ENCODE measurements at regions not wholly inside any gene's neighbourhood (a gene's known extent, or its start where the extent isn't known, plus 50 kb on each side); places are given as distances from the start of the nearest gene placed in this dataset.
A peak's percentile ranks its signal among the peaks of the same experiment; 100 is the strongest.

DNA sequence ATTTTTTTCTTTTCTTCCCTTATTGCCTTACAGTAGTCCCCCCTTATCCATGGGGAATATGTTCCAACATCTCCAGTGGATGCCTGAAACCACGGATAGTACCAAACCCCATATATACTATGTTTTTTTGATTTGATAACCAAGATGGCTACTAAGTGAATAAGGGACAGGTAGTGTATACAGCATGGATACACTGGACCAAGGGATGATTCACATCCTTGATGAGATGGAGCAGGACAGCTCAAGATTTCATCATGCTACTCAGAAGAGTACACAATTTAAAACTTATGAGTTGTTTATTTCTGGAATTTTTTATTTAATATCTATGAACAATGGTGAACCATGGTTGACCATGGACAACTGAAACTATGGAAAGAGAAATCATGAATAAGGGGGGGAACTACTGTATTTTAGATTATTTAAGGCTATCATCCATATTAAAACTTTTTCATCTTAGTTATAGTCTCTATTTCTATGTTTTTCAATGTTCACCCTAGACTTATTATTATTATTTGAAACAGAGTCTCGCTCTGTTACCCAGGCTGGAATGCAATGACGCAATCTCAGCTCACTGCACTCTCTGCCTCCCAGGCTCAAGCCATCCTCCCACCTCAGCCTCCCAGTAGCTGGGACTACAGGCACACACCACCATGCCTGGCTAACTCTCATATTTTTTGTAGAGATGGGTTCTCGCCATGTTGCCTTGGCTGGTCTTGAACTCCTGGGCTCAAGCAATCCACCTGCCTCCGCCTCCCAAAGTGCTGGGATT, 188.0 kb upstream of the PELI2 start:
- Histone ChIP-seq H3K27me3 (no peaks in the 10 kb centered on the region), H3K27ac (no peak overlapping the region), H3K9me3 (no peaks in the 10 kb centered on the region), H3K4me3 (no peak overlapping the region), H3K4me1 (peaks cover 0 to 34% (median 18%) of the 10 kb centered on the region in 4 donors), H3K36me3 (no peaks in the 10 kb centered on the region)
- in situ Hi-C loops (cut with MboI; ENCODE audit: low pct_ligation_motif_present in 1 of 4, low pct_unique_long_range_greater_than_20kb in 1 of 4, low sequenced_read_pairs in 3 of 4), result no loop called here
- intact Hi-C loops (cut with DNase I; ENCODE audit: low total_unique reads), result no loop called here
- DNase-seq, result no peak
- WGBS, 2 donors (ENCODE audit: low coverage in 1 of 2), result 91 to 95% methylated on average over 4 to 5 of the region's 5 CpGs
- TF ChIP-seq POLR2A (IDR thresholded peaks at IDR 0.05) (no peak), EP300 (IDR thresholded peaks at IDR 0.05; ENCODE audit: low read depth) (no peak), POLR2AphosphoS5 (IDR thresholded peaks at IDR 0.05) (no peak)
- TF ChIP-seq, protein P1, sequence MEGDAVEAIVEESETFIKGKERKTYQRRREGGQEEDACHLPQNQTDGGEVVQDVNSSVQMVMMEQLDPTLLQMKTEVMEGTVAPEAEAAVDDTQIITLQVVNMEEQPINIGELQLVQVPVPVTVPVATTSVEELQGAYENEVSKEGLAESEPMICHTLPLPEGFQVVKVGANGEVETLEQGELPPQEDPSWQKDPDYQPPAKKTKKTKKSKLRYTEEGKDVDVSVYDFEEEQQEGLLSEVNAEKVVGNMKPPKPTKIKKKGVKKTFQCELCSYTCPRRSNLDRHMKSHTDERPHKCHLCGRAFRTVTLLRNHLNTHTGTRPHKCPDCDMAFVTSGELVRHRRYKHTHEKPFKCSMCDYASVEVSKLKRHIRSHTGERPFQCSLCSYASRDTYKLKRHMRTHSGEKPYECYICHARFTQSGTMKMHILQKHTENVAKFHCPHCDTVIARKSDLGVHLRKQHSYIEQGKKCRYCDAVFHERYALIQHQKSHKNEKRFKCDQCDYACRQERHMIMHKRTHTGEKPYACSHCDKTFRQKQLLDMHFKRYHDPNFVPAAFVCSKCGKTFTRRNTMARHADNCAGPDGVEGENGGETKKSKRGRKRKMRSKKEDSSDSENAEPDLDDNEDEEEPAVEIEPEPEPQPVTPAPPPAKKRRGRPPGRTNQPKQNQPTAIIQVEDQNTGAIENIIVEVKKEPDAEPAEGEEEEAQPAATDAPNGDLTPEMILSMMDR (IDR thresholded peaks at IDR 0.05), result no peak

DNA sequence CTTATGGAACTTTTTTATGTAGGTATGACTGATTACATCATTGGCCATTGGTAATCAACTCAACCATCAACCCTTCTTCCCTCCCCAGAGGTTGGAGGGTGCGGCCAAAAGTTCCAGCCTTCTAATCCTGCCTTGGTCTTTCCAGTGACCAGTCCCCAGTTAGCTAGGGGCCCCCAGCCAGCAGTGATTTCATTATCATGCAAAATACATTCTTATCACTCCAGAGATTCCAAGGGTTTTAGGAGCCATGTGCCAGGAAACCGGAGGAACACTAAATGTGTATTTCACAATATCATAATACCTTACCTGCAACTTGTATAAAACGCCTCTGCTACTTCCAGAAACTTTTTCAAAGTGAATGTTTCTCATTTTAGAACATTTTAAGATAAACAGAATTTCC, 181.5 kb upstream of the PELI2 start:
- Histone ChIP-seq H3K9me3 (no peaks in the 10 kb centered on the region), H3K4me3 (no peak overlapping the region), H3K27ac (no peak overlapping the region), H3K36me3 (no peaks in the 10 kb centered on the region), H3K27me3 (no peaks in the 10 kb centered on the region), H3K4me1 (no peaks in the 10 kb centered on the region)
- in situ Hi-C loops (cut with MboI; ENCODE audit: low pct_ligation_motif_present in 1 of 4, low pct_unique_long_range_greater_than_20kb in 1 of 4, low sequenced_read_pairs in 3 of 4), result no loop called here
- no peak for TF ChIP-seq POLR2AphosphoS5 (IDR thresholded peaks at IDR 0.05)
- TF ChIP-seq, protein P1 (IDR thresholded peaks at IDR 0.05), result no peak
- TF ChIP-seq EP300 (IDR thresholded peaks at IDR 0.05; ENCODE audit: low read depth), result no peak
- no peak for TF ChIP-seq POLR2A (IDR thresholded peaks at IDR 0.05)
- no peak for DNase-seq
- WGBS, 2 donors (ENCODE audit: low coverage in 1 of 2), result 66 to 75% methylated on average over 3 of the region's 3 CpGs
- intact Hi-C loops (cut with DNase I; ENCODE audit: low total_unique reads), result no loop called here

DNA sequence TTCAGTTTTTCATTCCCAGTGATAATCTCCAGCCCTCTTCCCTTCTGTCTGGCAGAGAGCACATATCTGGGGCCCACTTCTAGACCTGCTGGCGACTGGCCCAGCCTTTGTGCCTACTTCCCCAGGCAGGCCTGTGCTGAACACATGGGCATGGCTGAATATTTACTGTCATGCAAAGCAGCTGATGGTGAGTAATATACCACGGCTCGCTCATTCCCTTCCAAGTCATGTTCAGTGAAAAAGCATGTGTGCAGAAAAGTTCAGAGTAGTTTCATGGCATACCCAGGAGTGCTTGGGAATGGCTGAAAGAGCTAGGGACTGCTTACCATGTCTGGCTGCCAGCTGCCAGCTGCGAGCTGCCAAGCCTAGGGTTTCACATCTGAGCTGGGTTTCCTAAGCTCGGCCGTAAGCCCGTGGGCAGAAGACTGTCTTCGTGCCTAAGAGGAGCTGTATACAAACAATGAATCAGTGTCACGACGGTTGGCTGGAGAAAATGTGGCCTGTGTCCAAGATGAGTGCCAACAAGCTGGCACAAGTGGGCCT, 179.9 kb upstream of the PELI2 start:
- peak overlapping the region in 1 of 4 donors; percentile 14 for H3K27ac ChIP-seq
- no peaks in the 10 kb centered on the region for H3K9me3 ChIP-seq
- in situ Hi-C loops (cut with MboI; ENCODE audit: low pct_ligation_motif_present in 1 of 4, low pct_unique_long_range_greater_than_20kb in 1 of 4, low sequenced_read_pairs in 3 of 4), result no loop called here
- TF ChIP-seq, protein P1 (IDR thresholded peaks at IDR 0.05), result no peak
- peak in 1 of 3 donors; percentile 33 for TF ChIP-seq POLR2AphosphoS5 (IDR thresholded peaks at IDR 0.05)
- no peak overlapping the region for H3K4me3 ChIP-seq
- intact Hi-C loops (cut with DNase I; ENCODE audit: low total_unique reads), result no loop called here
- H3K27me3 ChIP-seq, result no peaks in the 10 kb centered on the region
- DNase-seq, result peak; percentile 11
- H3K36me3 ChIP-seq, result no peaks in the 10 kb centered on the region
- peaks cover 0 to 5% (median 0%) of the 10 kb centered on the region in 4 donors for H3K4me1 ChIP-seq
- 54 to 76% methylated on average over 3 to 10 of the region's 10 CpGs for whole genome bisulfite sequencing, 2 donors (ENCODE audit: low coverage in 1 of 2)

DNA sequence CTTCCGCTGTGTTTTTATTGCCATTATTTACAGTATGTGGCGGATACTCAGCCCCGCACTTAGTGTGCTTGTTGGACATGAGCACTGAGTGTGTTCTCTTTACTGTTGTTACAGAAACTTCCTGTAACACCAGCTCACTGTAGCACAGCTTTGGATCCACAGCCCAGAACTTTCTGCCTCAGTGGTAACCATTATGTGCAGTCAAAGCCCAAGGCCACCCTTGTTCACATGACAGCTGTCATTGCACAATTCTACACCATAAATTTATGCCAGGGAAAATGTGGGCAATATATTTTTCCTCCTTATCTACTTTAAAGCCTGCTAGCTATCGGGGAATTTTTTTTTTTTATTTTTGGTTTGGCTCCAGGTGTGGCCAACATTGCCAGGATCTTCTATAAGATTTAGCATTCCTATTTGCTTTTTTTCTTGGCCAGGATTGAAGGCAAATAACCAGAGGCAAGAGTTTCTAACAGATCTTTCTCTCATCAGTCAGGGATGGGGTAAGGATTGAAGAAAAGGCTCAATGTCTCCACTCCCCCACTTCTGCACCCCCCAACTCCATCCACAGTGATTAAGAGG, 176.0 kb upstream of the PELI2 start:
- TF ChIP-seq POLR2A (IDR thresholded peaks at IDR 0.05) (no peak), POLR2AphosphoS5 (IDR thresholded peaks at IDR 0.05) (no peak), EP300 (IDR thresholded peaks at IDR 0.05; ENCODE audit: low read depth) (no peak)
- TF ChIP-seq, protein P1 (IDR thresholded peaks at IDR 0.05), result no peak
- H3K27me3 ChIP-seq, result no peaks in the 10 kb centered on the region
- no peaks in the 10 kb centered on the region for H3K9me3 ChIP-seq
- WGBS, 2 donors (ENCODE audit: low coverage in 1 of 2), result 58 to 72% methylated on average over 4 of the region's 4 CpGs
- peak; percentile 9 for DNase-seq
- peaks cover 0 to 5% (median 0%) of the 10 kb centered on the region in 4 donors for H3K4me1 ChIP-seq
- no peaks in the 10 kb centered on the region for H3K36me3 ChIP-seq
- in situ Hi-C loops (cut with MboI; ENCODE audit: low pct_ligation_motif_present in 1 of 4, low pct_unique_long_range_greater_than_20kb in 1 of 4, low sequenced_read_pairs in 3 of 4) (no loop called here), intact Hi-C loops (cut with DNase I; ENCODE audit: low total_unique reads) (no loop called here)
- H3K27ac ChIP-seq, result no peak overlapping the region
- no peak overlapping the region for H3K4me3 ChIP-seq
